ENCODE measurements at regions not wholly inside any gene's neighbourhood (a gene's known extent, or its start where the extent isn't known, plus 50 kb on each side); places are given as distances from the start of the nearest gene placed in this dataset.

DNA sequence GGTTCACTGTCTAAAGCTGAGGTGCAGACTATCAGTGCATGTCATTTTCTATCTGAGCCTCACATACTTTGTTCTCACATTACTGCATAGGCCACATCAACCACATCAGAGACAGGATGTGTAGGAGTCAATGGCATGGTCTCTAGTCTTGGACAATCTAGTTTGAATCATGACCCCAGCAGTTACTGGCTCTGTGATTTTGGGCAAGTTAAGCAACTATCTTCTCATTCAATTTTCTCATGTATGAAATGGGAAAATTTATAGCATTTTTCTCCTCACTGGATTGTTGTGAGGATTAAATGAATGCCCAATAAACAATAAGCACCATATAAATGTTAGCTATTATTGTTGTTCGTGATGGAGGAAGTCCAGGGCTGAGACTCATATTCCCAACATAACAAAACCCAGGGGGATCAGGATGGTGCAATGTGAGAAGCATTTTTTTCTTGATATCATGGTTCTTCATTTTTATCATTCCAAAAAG lies 432.6 kb downstream of the LRIG3 start:
- H3K36me3 Mint-ChIP-seq (ENCODE audit: insufficient read depth, unreplicated experiment): no peaks in the 10 kb centered on the region
- H3K27me3 Mint-ChIP-seq (ENCODE audit: insufficient read depth, unreplicated experiment): no peaks in the 10 kb centered on the region
- no peaks in the 10 kb centered on the region for H3K4me1 Mint-ChIP-seq (ENCODE audit: low read depth, unreplicated experiment)
- intact Hi-C loops (cut with micrococcal nuclease; ENCODE audit: unreplicated experiment): no loop called here
- no peaks in the 10 kb centered on the region for H3K9me3 Mint-ChIP-seq (ENCODE audit: unreplicated experiment)
- H3K4me3 Mint-ChIP-seq (ENCODE audit: unreplicated experiment): no peak overlapping the region
- no peak for DNase-seq
- CTCF ChIA-PET: no interaction called here
- Histone ChIP-seq H3K4me3 (ENCODE audit: low read depth, low read length) (no peak overlapping the region), H3K9me3 (no peaks in the 10 kb centered on the region), H3K4me1 (peaks cover 10% of the 10 kb centered on the region), H3K27me3 (replicated peaks; ENCODE audit: control insufficient read depth, insufficient read depth, low read length) (no peaks in the 10 kb centered on the region), H3K36me3 (ENCODE audit: control insufficient read depth, insufficient read depth, low read length) (no peaks in the 10 kb centered on the region)
- POLR2A ChIA-PET: no interaction called here
- H3K27ac Mint-ChIP-seq (ENCODE audit: unreplicated experiment): no peak overlapping the region
- TF ChIP-seq, protein P1, sequence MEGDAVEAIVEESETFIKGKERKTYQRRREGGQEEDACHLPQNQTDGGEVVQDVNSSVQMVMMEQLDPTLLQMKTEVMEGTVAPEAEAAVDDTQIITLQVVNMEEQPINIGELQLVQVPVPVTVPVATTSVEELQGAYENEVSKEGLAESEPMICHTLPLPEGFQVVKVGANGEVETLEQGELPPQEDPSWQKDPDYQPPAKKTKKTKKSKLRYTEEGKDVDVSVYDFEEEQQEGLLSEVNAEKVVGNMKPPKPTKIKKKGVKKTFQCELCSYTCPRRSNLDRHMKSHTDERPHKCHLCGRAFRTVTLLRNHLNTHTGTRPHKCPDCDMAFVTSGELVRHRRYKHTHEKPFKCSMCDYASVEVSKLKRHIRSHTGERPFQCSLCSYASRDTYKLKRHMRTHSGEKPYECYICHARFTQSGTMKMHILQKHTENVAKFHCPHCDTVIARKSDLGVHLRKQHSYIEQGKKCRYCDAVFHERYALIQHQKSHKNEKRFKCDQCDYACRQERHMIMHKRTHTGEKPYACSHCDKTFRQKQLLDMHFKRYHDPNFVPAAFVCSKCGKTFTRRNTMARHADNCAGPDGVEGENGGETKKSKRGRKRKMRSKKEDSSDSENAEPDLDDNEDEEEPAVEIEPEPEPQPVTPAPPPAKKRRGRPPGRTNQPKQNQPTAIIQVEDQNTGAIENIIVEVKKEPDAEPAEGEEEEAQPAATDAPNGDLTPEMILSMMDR (IDR thresholded peaks at IDR 0.05; ENCODE audit: insufficient read depth in 1 of 2, low read depth in 1 of 2, low read length in 1 of 2, severe bottlenecking in 1 of 2, unreplicated experiment in 1 of 2): no peak
- no TSS peak for BruUV-seq (replicated peaks)

DNA sequence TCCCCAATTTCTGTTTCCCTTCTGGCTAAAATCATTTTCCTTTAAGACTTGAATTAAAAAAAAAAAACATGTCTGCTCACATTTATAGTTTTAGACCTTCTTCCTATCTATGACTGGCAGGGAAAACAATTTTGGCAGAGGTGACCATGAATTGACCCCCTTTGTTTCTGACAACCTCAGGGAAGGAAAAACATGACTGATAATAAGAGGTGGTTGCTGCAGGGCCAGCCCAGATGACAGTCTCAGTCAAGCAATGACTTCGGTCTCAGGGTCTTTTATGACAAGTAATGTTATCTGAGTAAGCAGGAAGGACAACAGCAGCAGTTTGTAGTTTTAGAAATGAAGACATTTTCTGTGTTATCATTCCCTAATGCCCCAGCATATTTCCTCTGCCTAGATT lies 430.9 kb downstream of the LRIG3 start:
- intact Hi-C loops (cut with micrococcal nuclease; ENCODE audit: unreplicated experiment): no loop called here
- H3K27me3 ChIP-seq (replicated peaks; ENCODE audit: control insufficient read depth, insufficient read depth, low read length): no peaks in the 10 kb centered on the region
- Mint-ChIP-seq H3K4me1 (ENCODE audit: low read depth, unreplicated experiment) (no peaks in the 10 kb centered on the region), H3K36me3 (ENCODE audit: insufficient read depth, unreplicated experiment) (no peaks in the 10 kb centered on the region), H3K4me3 (ENCODE audit: unreplicated experiment) (no peak overlapping the region), H3K9me3 (ENCODE audit: unreplicated experiment) (no peaks in the 10 kb centered on the region), H3K27me3 (ENCODE audit: insufficient read depth, unreplicated experiment) (no peaks in the 10 kb centered on the region), H3K27ac (ENCODE audit: unreplicated experiment) (no peak overlapping the region)
- BruUV-seq (replicated peaks): no TSS peak
- H3K9me3 ChIP-seq: no peaks in the 10 kb centered on the region
- CTCF ChIA-PET: no interaction called here
- peaks cover 10% of the 10 kb centered on the region for H3K4me1 ChIP-seq
- POLR2A ChIA-PET: no interaction called here
- no peaks in the 10 kb centered on the region for H3K36me3 ChIP-seq (ENCODE audit: control insufficient read depth, insufficient read depth, low read length)
- H3K4me3 ChIP-seq (ENCODE audit: low read depth, low read length): no peak overlapping the region
- no peak for DNase-seq
- TF ChIP-seq, protein P1 (IDR thresholded peaks at IDR 0.05; ENCODE audit: insufficient read depth in 1 of 2, low read depth in 1 of 2, low read length in 1 of 2, severe bottlenecking in 1 of 2, unreplicated experiment in 1 of 2): no peak

DNA sequence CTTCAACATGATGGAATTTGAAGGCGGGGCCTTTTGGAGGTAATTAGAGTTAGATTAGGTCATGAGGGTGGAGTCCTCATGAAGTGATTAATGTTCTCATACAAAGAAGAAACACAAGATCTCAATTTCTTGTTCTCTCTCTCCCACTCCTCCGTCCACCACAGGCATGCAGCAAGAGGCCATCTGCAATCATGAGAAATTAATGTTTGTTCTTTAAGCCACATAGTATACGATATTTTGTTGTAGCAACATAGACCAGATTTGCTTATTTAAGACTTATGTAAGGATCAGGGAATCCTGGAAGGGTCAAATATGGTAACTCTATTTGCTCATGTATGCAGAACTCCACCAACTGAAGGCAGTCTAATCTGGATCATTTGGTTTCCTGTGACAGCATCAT lies 429.0 kb downstream of the LRIG3 start:
- TF ChIP-seq, protein P1 (IDR thresholded peaks at IDR 0.05; ENCODE audit: insufficient read depth in 1 of 2, low read depth in 1 of 2, low read length in 1 of 2, severe bottlenecking in 1 of 2, unreplicated experiment in 1 of 2): no peak
- intact Hi-C loops (cut with micrococcal nuclease; ENCODE audit: unreplicated experiment): no loop called here
- Mint-ChIP-seq H3K36me3 (ENCODE audit: insufficient read depth, unreplicated experiment) (no peaks in the 10 kb centered on the region), H3K27ac (ENCODE audit: unreplicated experiment) (no peak overlapping the region), H3K27me3 (ENCODE audit: insufficient read depth, unreplicated experiment) (no peaks in the 10 kb centered on the region), H3K9me3 (ENCODE audit: unreplicated experiment) (no peaks in the 10 kb centered on the region), H3K4me1 (ENCODE audit: low read depth, unreplicated experiment) (no peaks in the 10 kb centered on the region), H3K4me3 (ENCODE audit: unreplicated experiment) (no peak overlapping the region)
- H3K36me3 ChIP-seq (ENCODE audit: control insufficient read depth, insufficient read depth, low read length): no peaks in the 10 kb centered on the region
- no peaks in the 10 kb centered on the region for H3K27me3 ChIP-seq (replicated peaks; ENCODE audit: control insufficient read depth, insufficient read depth, low read length)
- POLR2A ChIA-PET: no interaction called here
- H3K4me1 ChIP-seq: peaks cover 10% of the 10 kb centered on the region
- DNase-seq: no peak
- CTCF ChIA-PET: no interaction called here
- no TSS peak for BruUV-seq (replicated peaks)
- H3K4me3 ChIP-seq (ENCODE audit: low read depth, low read length): no peak overlapping the region
- H3K9me3 ChIP-seq: no peaks in the 10 kb centered on the region
